Glutamatergic neuron (in vitro differentiated cells): ENCODE measurements at regions not wholly inside any gene's neighbourhood (a gene's known extent, or its start where the extent isn't known, plus 50 kb on each side); places are given as distances from the start of the nearest gene placed in this dataset.

Experiments used
- DNase-seq: peaks from one replicate; pipeline ENCODE4 v3.0.0; 2022
- H3K27ac Mint-ChIP-seq: one replicate; pipeline ENCODE4 v1.8.0; 2020; ENCODE audit warnings: mild to moderate bottlenecking, mixed read lengths, inconsistent platforms; ENCODE audit not compliant: unreplicated experiment
- H3K27me3 Mint-ChIP-seq: one replicate; pipeline ENCODE4 v1.8.0; 2020; ENCODE audit warnings: mild to moderate bottlenecking, moderate library complexity, mixed read lengths, inconsistent platforms; ENCODE audit not compliant: unreplicated experiment
- H3K36me3 Mint-ChIP-seq: one replicate; pipeline ENCODE4 v1.8.0; 2020; ENCODE audit warnings: mild to moderate bottlenecking, mixed read lengths, inconsistent platforms; ENCODE audit not compliant: unreplicated experiment
- H3K4me1 Mint-ChIP-seq: one replicate; pipeline ENCODE4 v1.8.0; 2020; ENCODE audit warnings: mild to moderate bottlenecking, low read depth, mixed read lengths, inconsistent platforms; ENCODE audit not compliant: unreplicated experiment
- H3K4me3 Mint-ChIP-seq: one replicate; pipeline ENCODE4 v1.8.0; 2020; ENCODE audit warnings: mild to moderate bottlenecking, mixed read lengths, inconsistent platforms; ENCODE audit not compliant: unreplicated experiment
- H3K9me3 Mint-ChIP-seq: one replicate; pipeline ENCODE4 v1.8.0; 2020; ENCODE audit warnings: mild to moderate bottlenecking, moderate library complexity, mixed read lengths, inconsistent platforms; ENCODE audit not compliant: unreplicated experiment
- CTCF ChIP-seq: fragments of 200-600 bp; sonication (generic); IDR thresholded peaks from one replicate; pipeline ENCODE4 v1.5.0; 2021; ENCODE audit not compliant: partially characterized antibody, unreplicated experiment

- Mint-ChIP-seq H3K4me1 (no peaks in the 10 kb centered on the region), H3K36me3 (no peaks in the 10 kb centered on the region), H3K27me3 (no peaks in the 10 kb centered on the region), H3K9me3 (peaks cover 3% of the 10 kb centered on the region), H3K4me3 (no peak overlapping the region), H3K27ac (no peak overlapping the region)
- no peak for DNase-seq
- TF ChIP-seq CTCF = no peak
These were observed 374.3 kb downstream of the VPS13C start for GRCh38 chr15:61685971-61686370.

- H3K4me3 Mint-ChIP-seq = no peak overlapping the region
- no peak for DNase-seq
- no peak overlapping the region for H3K27ac Mint-ChIP-seq
- no peak for TF ChIP-seq CTCF
- H3K27me3 Mint-ChIP-seq = no peaks in the 10 kb centered on the region
- H3K36me3 Mint-ChIP-seq = no peaks in the 10 kb centered on the region
- no peaks in the 10 kb centered on the region for H3K4me1 Mint-ChIP-seq
- peaks cover 4% of the 10 kb centered on the region for H3K9me3 Mint-ChIP-seq
These were observed 374.7 kb downstream of the VPS13C start for GRCh38 chr15:61685534-61685933.

GRCh38 chr15:61684749-61685467, 375.3 kb downstream of the VPS13C start:
- Mint-ChIP-seq H3K36me3 (no peaks in the 10 kb centered on the region), H3K27me3 (no peaks in the 10 kb centered on the region), H3K27ac (no peak overlapping the region), H3K9me3 (peaks cover 4% of the 10 kb centered on the region), H3K4me1 (no peaks in the 10 kb centered on the region), H3K4me3 (no peak overlapping the region)
- DNase-seq = no peak
- TF ChIP-seq CTCF = no peak

- Mint-ChIP-seq H3K4me3 (no peak overlapping the region), H3K27me3 (no peaks in the 10 kb centered on the region), H3K36me3 (no peaks in the 10 kb centered on the region), H3K4me1 (no peaks in the 10 kb centered on the region), H3K27ac (no peak overlapping the region), H3K9me3 (peaks cover 4% of the 10 kb centered on the region)
- no peak for TF ChIP-seq CTCF
- no peak for DNase-seq
These were observed 377.1 kb downstream of the VPS13C start for GRCh38 chr15:61682891-61683735.

- no peak overlapping the region for H3K4me3 Mint-ChIP-seq
- H3K9me3 Mint-ChIP-seq = peaks cover 1% of the 10 kb centered on the region
- H3K4me1 Mint-ChIP-seq = no peaks in the 10 kb centered on the region
- H3K36me3 Mint-ChIP-seq = no peaks in the 10 kb centered on the region
- TF ChIP-seq CTCF = no peak
- H3K27ac Mint-ChIP-seq = no peak overlapping the region
- DNase-seq = no peak
- H3K27me3 Mint-ChIP-seq = no peaks in the 10 kb centered on the region
These were observed 378.6 kb downstream of the VPS13C start for GRCh38 chr15:61681676-61682075.
